Suprapubic skin (tissue), 4 donors: ENCODE measurements at regions not wholly inside any gene's neighbourhood (a gene's known extent, or its start where the extent isn't known, plus 50 kb on each side); places are given as distances from the start of the nearest gene placed in this dataset.

Source experiments
- DNase-seq, 2 donors: peaks; one replicate each; pipeline ENCODE4 v3.0.0-alpha.2; 2019; ENCODE audit warnings: low spot score in 2 of 2
- H3K27ac ChIP-seq: fragments of 200-600 bp; sonication (generic); one replicate; pipeline ENCODE4 v1.5.1; 2019
- H3K27me3 ChIP-seq: fragments of 200-600 bp; sonication (generic); one replicate; pipeline ENCODE4 v1.5.1; 2019
- H3K36me3 ChIP-seq: fragments of 200-600 bp; sonication (generic); one replicate; pipeline ENCODE4 v1.5.1; 2019
- H3K4me1 ChIP-seq: fragments of 200-600 bp; sonication (generic); one replicate; pipeline ENCODE4 v1.5.1; 2019
- H3K4me3 ChIP-seq: fragments of 200-600 bp; sonication (generic); one replicate; pipeline ENCODE4 v1.5.1; 2019; ENCODE audit warnings: mild to moderate bottlenecking
- H3K9me3 ChIP-seq: fragments of 200-600 bp; sonication (generic); one replicate; pipeline ENCODE4 v1.5.1; 2019
- CTCF ChIP-seq, 2 donors: fragments of 200-600 bp in 1 of 2; fragments of 450-650 bp in 1 of 2; sonication (generic) in 1 of 2; IDR thresholded peaks; one replicate each; pipeline ENCODE4 v1.5.1; 2016 to 2019; ENCODE audit warnings: antibody characterized with exemption in 2 of 2, mild to moderate bottlenecking in 1 of 2, moderate library complexity in 1 of 2
- EP300 ChIP-seq: sonication (generic); formaldehyde crosslinking; IDR thresholded peaks from one replicate; pipeline ENCODE4 v1.6.1; 2017; ENCODE audit warnings: antibody characterized with exemption
- POLR2A ChIP-seq, 2 donors: fragments of 450-650 bp; IDR thresholded peaks; one replicate each; pipeline ENCODE4 v1.6.1; 2017; ENCODE audit warnings: antibody characterized with exemption in 2 of 2, mild to moderate bottlenecking in 2 of 2, moderate library complexity in 2 of 2
- POLR2AphosphoS5 ChIP-seq, 3 donors: sonication (generic); formaldehyde crosslinking; IDR thresholded peaks; one replicate each; pipeline ENCODE4 v1.6.1; 2017; ENCODE audit warnings: antibody characterized with exemption in 3 of 3
- WGBS: methylation state at CpG from one replicate; pipeline ENCODE4 v1.1.5; 2018; 5-methylcytosine and 5-hydroxymethylcytosine counted together

- Histone ChIP-seq H3K36me3 (no peaks in the 10 kb centered on the region), H3K9me3 (no peaks in the 10 kb centered on the region), H3K4me1 (no peaks in the 10 kb centered on the region), H3K4me3 (no peak overlapping the region), H3K27me3 (no peaks in the 10 kb centered on the region), H3K27ac (no peak overlapping the region)
- DNase-seq = no peak
- 95% methylated on average over 2 of the region's 2 CpGs for WGBS
- TF ChIP-seq POLR2A (IDR thresholded peaks at IDR 0.05) (no peak), CTCF (IDR thresholded peaks at IDR 0.05) (no peak), POLR2AphosphoS5 (IDR thresholded peaks at IDR 0.05) (no peak), EP300 (no peak)
Measured at GRCh38 chr4:123230061-123230460, 166.5 kb upstream of the SPRY1 start.

- Histone ChIP-seq H3K4me1 (no peaks in the 10 kb centered on the region), H3K27ac (no peak overlapping the region), H3K36me3 (no peaks in the 10 kb centered on the region), H3K9me3 (no peaks in the 10 kb centered on the region), H3K27me3 (no peaks in the 10 kb centered on the region), H3K4me3 (no peak overlapping the region)
- TF ChIP-seq EP300 = no peak
- TF ChIP-seq POLR2A (IDR thresholded peaks at IDR 0.05) = no peak
- no peak for TF ChIP-seq CTCF (IDR thresholded peaks at IDR 0.05)
- TF ChIP-seq POLR2AphosphoS5 (IDR thresholded peaks at IDR 0.05) = no peak
- 36% methylated on average over 3 of the region's 3 CpGs for WGBS
- DNase-seq = no peak
Measured at GRCh38 chr4:123232439-123232838, 164.2 kb upstream of the SPRY1 start.

- DNase-seq = no peak
- Histone ChIP-seq H3K9me3 (no peaks in the 10 kb centered on the region), H3K4me3 (no peak overlapping the region), H3K27me3 (no peaks in the 10 kb centered on the region), H3K4me1 (no peaks in the 10 kb centered on the region), H3K36me3 (no peaks in the 10 kb centered on the region), H3K27ac (no peak overlapping the region)
- no peak for TF ChIP-seq CTCF (IDR thresholded peaks at IDR 0.05)
- TF ChIP-seq POLR2A (IDR thresholded peaks at IDR 0.05) = no peak
- no peak for TF ChIP-seq EP300
- no peak for TF ChIP-seq POLR2AphosphoS5 (IDR thresholded peaks at IDR 0.05)
- 72% methylated on average over 4 of the region's 4 CpGs for WGBS
Measured at GRCh38 chr4:123233136-123233768, 163.3 kb upstream of the SPRY1 start.

DNA sequence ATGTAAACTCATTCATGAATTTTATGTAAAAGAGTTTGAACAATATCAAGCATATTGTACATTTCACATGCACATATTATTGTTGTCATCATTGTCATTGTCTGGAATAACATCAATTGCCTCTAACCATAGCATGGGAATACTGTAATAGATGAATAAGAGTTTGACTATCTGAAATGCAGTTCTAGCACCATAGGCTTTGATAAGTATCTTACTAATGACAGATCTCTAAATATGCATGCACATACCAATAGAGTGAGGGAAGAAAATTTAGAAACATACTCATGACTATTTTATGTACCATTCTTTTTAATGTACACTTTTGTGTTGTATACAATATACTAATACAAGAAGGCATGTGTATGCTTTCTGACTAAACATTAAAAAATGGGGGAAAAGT lies 161.6 kb upstream of the SPRY1 start:
- Histone ChIP-seq H3K27me3 (no peaks in the 10 kb centered on the region), H3K36me3 (no peaks in the 10 kb centered on the region), H3K27ac (no peak overlapping the region), H3K4me1 (no peaks in the 10 kb centered on the region), H3K4me3 (no peak overlapping the region), H3K9me3 (no peaks in the 10 kb centered on the region)
- TF ChIP-seq CTCF (IDR thresholded peaks at IDR 0.05) (no peak), POLR2A (IDR thresholded peaks at IDR 0.05) (no peak), EP300 (no peak), POLR2AphosphoS5 (IDR thresholded peaks at IDR 0.05) (no peak)
- no peak for DNase-seq

DNA sequence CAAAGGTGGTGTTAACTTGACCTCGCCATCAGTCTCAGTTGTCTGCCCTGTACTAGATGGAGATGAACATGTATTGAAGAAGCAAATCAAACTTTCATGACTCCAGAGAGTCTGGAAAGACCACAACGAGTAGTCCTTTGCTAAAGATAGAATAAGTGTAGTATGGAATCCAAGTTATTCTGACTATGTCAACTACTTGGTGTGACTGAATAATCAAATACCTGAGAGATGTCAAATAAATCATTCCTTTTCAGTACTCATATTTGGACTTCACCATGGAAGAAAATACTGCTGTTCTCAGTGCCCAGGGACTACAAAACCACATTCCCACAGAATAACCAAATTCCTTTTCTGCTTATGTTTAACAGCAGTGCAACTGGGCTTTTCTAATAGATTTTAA lies 161.2 kb upstream of the SPRY1 start:
- H3K27ac ChIP-seq = no peak overlapping the region
- no peak overlapping the region for H3K4me3 ChIP-seq
- H3K36me3 ChIP-seq = no peaks in the 10 kb centered on the region
- TF ChIP-seq EP300 (no peak), CTCF (IDR thresholded peaks at IDR 0.05) (no peak), POLR2A (IDR thresholded peaks at IDR 0.05) (no peak), POLR2AphosphoS5 (IDR thresholded peaks at IDR 0.05) (no peak)
- 87% methylated on average over 2 of the region's 2 CpGs for WGBS
- DNase-seq = no peak
- H3K9me3 ChIP-seq = no peaks in the 10 kb centered on the region
- H3K27me3 ChIP-seq = no peaks in the 10 kb centered on the region
- no peaks in the 10 kb centered on the region for H3K4me1 ChIP-seq
